Activated T-cell treated with anti-CD3 and anti-CD28 coated beads, Interleukin-2, amount 50 U/mL, for 72 hours (primary cell): ENCODE measurements at regions not wholly inside any gene's neighbourhood (a gene's known extent, or its start where the extent isn't known, plus 50 kb on each side); places are given as distances from the start of the nearest gene placed in this dataset.
"Not testable (repeated sequence)": the region's sequence is repeated elsewhere in the genome, so short reads cannot be mapped to it uniquely, and the experiment has no call there.

Source experiments
- ATAC-seq, 2 donors: fragments of 150-1000 bp; cut with Tn5 transposase; replicated peaks in 1 of 2; 2 replicates each; pipeline ENCODE4 v1.10.0; 2021; ENCODE audit warnings: moderate library complexity in 2 of 2, mild to moderate bottlenecking in 1 of 2
- DNase-seq, 2 donors: peaks; one replicate each; pipeline ENCODE4 v3.0.0; 2021 to 2022; ENCODE audit warnings: mixed read lengths in 1 of 2
- H3K27ac Mint-ChIP-seq: one replicate; pipeline ENCODE4 v1.8.0; 2022; ENCODE audit warnings: mild to moderate bottlenecking, moderate library complexity, mixed read lengths
- H3K27me3 Mint-ChIP-seq: one replicate; pipeline ENCODE4 v1.8.0; 2022; ENCODE audit warnings: low read depth, mixed read lengths
- H3K36me3 Mint-ChIP-seq, 2 donors: one replicate each; pipeline ENCODE4 v1.8.0; 2022; ENCODE audit warnings: mixed read lengths in 2 of 2, mild to moderate bottlenecking in 1 of 2; ENCODE audit not compliant: insufficient read depth in 2 of 2
- H3K4me1 Mint-ChIP-seq: one replicate; pipeline ENCODE4 v1.8.0; 2022; ENCODE audit warnings: low read depth, mixed read lengths
- H3K4me3 Mint-ChIP-seq, 2 donors: one replicate each; pipeline ENCODE4 v1.8.0; 2022; ENCODE audit warnings: mild to moderate bottlenecking in 2 of 2, mixed read lengths in 2 of 2, moderate library complexity in 2 of 2
- H3K9me3 Mint-ChIP-seq, 2 donors: one replicate each; pipeline ENCODE4 v1.8.0; 2022; ENCODE audit warnings: mixed read lengths in 2 of 2

DNA sequence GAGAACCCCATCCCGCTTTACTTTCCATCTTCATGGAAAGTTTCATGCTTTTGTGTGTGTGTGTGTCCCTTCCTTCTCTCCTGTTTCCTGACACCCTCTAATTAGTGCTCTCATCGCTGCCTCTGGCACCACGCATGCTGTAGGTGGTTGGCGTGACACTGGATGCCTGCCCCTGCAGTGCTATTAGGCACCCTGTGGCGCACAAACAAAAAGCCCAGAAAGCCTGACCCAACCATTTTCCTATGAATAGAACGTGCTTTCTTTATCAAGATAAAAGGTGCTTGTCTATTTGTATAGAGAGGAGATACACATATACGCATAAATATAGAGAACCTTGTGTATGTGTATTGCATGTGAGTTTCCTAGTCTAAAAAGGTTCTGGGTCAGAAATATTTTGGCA, 120.8 kb upstream of the CDCA7L start:
- H3K27me3 Mint-ChIP-seq, result peaks cover 19% of the 10 kb centered on the region
- no peaks in the 10 kb centered on the region for H3K4me1 Mint-ChIP-seq
- ATAC-seq (no peak), DNase-seq (no peak)
- H3K36me3 Mint-ChIP-seq, result no peaks in the 10 kb centered on the region
- no peak overlapping the region for H3K4me3 Mint-ChIP-seq
- H3K9me3 Mint-ChIP-seq, result no peaks in the 10 kb centered on the region
- no peak overlapping the region for H3K27ac Mint-ChIP-seq

DNA sequence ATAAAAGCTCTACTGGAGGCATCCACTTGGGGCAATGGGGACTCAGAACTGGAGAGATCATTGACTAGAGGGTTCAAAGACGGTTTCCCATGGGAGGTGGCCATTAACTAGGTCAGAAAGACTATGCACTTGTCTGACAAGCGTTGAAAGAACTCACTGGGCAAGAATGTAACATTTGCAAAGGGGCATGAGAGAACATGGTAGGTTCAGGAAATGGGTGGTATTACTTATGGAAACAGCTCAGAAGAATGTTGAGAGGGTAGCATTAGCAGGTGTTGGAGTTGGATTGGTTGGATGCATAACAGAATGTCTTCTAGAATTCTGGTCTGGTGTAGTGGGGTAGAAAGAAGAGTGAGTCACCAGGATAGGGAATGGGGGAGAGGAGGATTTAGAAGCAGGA, 119.1 kb upstream of the CDCA7L start:
- DNase-seq, result no peak

DNA sequence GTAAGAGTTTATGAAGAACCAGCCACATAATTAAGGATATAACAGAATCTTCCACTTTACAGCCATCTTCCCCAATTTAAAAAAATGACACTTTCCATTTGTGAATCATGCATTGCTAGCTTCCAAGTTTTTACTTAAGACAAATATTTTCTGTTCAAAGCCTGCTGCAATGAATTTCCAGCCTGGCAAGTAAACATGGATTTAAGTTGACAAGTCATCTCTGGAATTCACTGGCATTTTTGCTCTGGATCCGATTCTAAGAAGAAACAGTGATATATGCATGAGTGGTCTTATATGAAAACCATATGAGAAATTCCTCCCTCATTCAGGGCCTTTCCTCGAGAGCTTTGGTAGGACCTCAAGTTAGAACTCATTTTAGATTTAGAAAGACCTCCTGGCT, 116.1 kb upstream of the CDCA7L start:
- Mint-ChIP-seq H3K4me1 (no peaks in the 10 kb centered on the region), H3K9me3 (no peaks in the 10 kb centered on the region), H3K4me3 (no peak overlapping the region), H3K27ac (no peak overlapping the region), H3K36me3 (no peaks in the 10 kb centered on the region), H3K27me3 (peaks cover 12% of the 10 kb centered on the region)
- no peak for ATAC-seq
- no peak for DNase-seq

More for the DNA sequence above, 119.1 kb upstream of the CDCA7L start:
- no peaks in the 10 kb centered on the region for H3K9me3 Mint-ChIP-seq
- no peak for ATAC-seq
- no peaks in the 10 kb centered on the region for H3K36me3 Mint-ChIP-seq
- H3K4me1 Mint-ChIP-seq, result no peaks in the 10 kb centered on the region
- no peak overlapping the region for H3K27ac Mint-ChIP-seq
- peaks cover 25% of the 10 kb centered on the region for H3K27me3 Mint-ChIP-seq
- no peak overlapping the region for H3K4me3 Mint-ChIP-seq

DNA sequence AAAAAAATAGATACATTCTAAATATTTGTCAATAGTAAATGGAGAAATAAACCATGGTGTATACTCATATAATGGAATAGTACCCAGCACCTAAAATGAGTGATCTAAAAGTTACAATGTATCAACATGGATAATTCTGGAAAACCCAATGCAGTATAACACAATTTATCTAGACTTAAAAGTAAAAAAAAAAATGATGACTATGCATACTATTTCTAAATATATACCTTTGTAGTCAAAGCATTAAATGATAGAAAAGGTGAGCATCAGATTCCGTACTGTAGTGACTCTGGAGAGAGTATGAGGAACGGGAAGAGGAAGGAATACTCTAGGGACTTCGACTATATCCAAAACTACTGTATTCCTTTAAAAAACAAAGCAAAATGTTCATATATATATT, 115.2 kb upstream of the CDCA7L start:
- Mint-ChIP-seq H3K36me3 (no peaks in the 10 kb centered on the region), H3K9me3 (no peaks in the 10 kb centered on the region), H3K4me1 (no peaks in the 10 kb centered on the region), H3K27ac (no peak overlapping the region), H3K4me3 (no peak overlapping the region), H3K27me3 (peaks cover 12% of the 10 kb centered on the region)
- ATAC-seq (no peak), DNase-seq (no peak)

- peaks cover 12% of the 10 kb centered on the region for H3K27me3 Mint-ChIP-seq
- no peaks in the 10 kb centered on the region for H3K9me3 Mint-ChIP-seq
- DNase-seq, result no peak
- H3K4me1 Mint-ChIP-seq, result no peaks in the 10 kb centered on the region
- no peaks in the 10 kb centered on the region for H3K36me3 Mint-ChIP-seq
- H3K27ac Mint-ChIP-seq, result no peak overlapping the region
- ATAC-seq, result no peak
- no peak overlapping the region for H3K4me3 Mint-ChIP-seq
These were observed 114.5 kb upstream of the CDCA7L start for GRCh38 chr7:22060197-22060596.

DNA sequence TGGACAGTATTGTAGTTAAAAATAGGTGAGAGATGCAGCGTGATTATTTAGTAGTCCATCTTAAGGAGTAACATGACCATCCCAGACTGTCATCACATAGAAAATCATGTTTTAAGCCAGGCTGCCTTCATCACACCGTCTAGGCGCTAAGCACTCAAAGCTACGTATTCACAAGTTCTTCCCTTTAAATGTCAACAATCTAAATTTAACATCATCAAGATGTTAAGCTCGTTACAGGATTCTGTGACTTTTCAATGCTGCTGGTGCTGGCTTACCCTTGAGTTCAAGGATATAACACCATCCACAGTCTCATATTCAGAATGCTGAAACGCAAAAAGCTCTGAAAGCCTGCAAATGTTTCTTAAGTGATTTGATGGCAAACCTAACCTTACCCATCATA, 109.5 kb upstream of the CDCA7L start:
- no peak for ATAC-seq
- H3K36me3 Mint-ChIP-seq, result no peaks in the 10 kb centered on the region
- no peaks in the 10 kb centered on the region for H3K4me1 Mint-ChIP-seq
- peaks cover 19% of the 10 kb centered on the region for H3K27me3 Mint-ChIP-seq
- no peaks in the 10 kb centered on the region for H3K9me3 Mint-ChIP-seq
- DNase-seq, result no peak
- H3K4me3 Mint-ChIP-seq, result no peak overlapping the region
- no peak overlapping the region for H3K27ac Mint-ChIP-seq

DNA sequence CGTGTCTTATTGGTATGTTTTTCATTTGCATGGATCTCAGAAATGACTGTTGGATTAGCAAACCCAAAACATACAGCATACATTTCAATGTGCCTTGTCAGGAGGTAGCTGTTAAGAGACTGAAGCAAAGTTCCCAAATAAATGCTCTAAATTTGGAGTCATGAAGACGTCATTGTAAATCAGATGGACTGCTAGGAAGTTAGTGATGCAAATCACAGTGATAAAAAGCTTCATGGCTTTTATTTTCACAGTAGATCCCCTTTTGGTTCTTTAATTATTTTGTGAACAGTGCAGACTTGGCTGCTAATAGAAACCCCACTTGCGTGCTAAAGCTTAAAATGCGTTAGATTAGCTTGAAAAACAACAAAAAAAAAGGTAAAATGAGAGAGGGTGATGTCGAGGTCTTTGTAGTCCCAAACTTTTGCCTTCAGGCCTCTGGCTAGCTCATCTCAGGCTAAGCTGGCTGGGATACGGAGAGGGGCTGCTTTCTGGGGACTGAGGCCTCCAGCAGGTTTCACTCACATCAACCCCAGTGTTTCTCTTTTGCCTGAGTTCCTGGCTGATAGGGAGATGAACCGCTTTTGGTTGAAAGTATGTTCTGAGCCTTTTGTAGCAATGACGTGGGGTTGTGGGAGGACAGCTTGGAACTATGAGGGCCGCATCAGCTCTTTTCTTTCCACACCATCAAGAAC, 107.1 kb upstream of the CDCA7L start:
- H3K4me1 Mint-ChIP-seq, result no peaks in the 10 kb centered on the region
- no peak overlapping the region for H3K27ac Mint-ChIP-seq
- no peaks in the 10 kb centered on the region for H3K9me3 Mint-ChIP-seq
- ATAC-seq, result no peak
- DNase-seq, result no peak
- no peak overlapping the region for H3K4me3 Mint-ChIP-seq
- H3K27me3 Mint-ChIP-seq, result peaks cover 19% of the 10 kb centered on the region
- no peaks in the 10 kb centered on the region for H3K36me3 Mint-ChIP-seq

GRCh38 chr7:22051886-22052673, 106.4 kb upstream of the CDCA7L start:
- peaks cover 19% of the 10 kb centered on the region for H3K27me3 Mint-ChIP-seq
- ATAC-seq (no peak), DNase-seq (no peak)
- no peak overlapping the region for H3K4me3 Mint-ChIP-seq
- H3K36me3 Mint-ChIP-seq, result no peaks in the 10 kb centered on the region
- no peaks in the 10 kb centered on the region for H3K4me1 Mint-ChIP-seq
- no peaks in the 10 kb centered on the region for H3K9me3 Mint-ChIP-seq
- H3K27ac Mint-ChIP-seq, result no peak overlapping the region

GRCh38 chr7:22049766-22050500, 104.2 kb upstream of the CDCA7L start:
- Mint-ChIP-seq H3K27me3 (peaks cover 19% of the 10 kb centered on the region), H3K9me3 (no peaks in the 10 kb centered on the region), H3K4me1 (no peaks in the 10 kb centered on the region), H3K27ac (no peak overlapping the region), H3K36me3 (no peaks in the 10 kb centered on the region), H3K4me3 (no peak overlapping the region)
- no peak for ATAC-seq
- no peak for DNase-seq

DNA sequence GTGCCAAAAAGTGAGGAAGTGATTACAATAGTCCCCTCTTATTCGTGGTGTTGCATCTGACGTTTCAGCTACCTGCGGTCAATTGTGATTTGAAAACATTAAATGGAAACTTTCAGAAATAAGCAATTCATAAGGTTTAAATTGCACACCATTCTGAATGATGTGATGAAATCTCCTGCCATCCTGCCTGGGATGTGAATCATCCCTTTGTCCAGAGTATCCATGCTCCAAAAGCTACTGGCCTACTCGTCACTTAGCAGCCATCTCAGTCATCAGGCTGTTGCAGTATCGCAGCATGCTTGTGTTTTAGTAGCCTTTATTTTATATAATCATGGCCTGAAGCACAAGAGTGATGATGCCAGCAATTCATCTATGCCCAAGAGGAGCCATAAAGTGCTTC, 97.7 kb upstream of the CDCA7L start:
- no peaks in the 10 kb centered on the region for H3K4me1 Mint-ChIP-seq
- H3K27ac Mint-ChIP-seq, result no peak overlapping the region

GRCh38 chr7:22040923-22041595, 95.4 kb upstream of the CDCA7L start:
- no peak overlapping the region for H3K4me3 Mint-ChIP-seq
- H3K4me1 Mint-ChIP-seq, result no peaks in the 10 kb centered on the region
- peaks cover 15% of the 10 kb centered on the region for H3K27me3 Mint-ChIP-seq
- no peaks in the 10 kb centered on the region for H3K36me3 Mint-ChIP-seq
- peaks cover 0 to 2% of the 10 kb centered on the region in 2 donors for H3K9me3 Mint-ChIP-seq
- H3K27ac Mint-ChIP-seq, result no peak overlapping the region
- DNase-seq (no peak), ATAC-seq (no peak)

More for the DNA sequence above, 97.7 kb upstream of the CDCA7L start:
- DNase-seq (no peak), ATAC-seq (no peak)
- peaks cover 9% of the 10 kb centered on the region for H3K27me3 Mint-ChIP-seq
- H3K4me3 Mint-ChIP-seq, result no peak overlapping the region
- H3K36me3 Mint-ChIP-seq, result no peaks in the 10 kb centered on the region
- peaks cover 0 to 2% of the 10 kb centered on the region in 2 donors for H3K9me3 Mint-ChIP-seq

- ATAC-seq, result no peak
- H3K27ac Mint-ChIP-seq, result no peak overlapping the region
- peaks cover 15% of the 10 kb centered on the region for H3K27me3 Mint-ChIP-seq
These were observed 94.0 kb upstream of the CDCA7L start for GRCh38 chr7:22039670-22040069.

DNA sequence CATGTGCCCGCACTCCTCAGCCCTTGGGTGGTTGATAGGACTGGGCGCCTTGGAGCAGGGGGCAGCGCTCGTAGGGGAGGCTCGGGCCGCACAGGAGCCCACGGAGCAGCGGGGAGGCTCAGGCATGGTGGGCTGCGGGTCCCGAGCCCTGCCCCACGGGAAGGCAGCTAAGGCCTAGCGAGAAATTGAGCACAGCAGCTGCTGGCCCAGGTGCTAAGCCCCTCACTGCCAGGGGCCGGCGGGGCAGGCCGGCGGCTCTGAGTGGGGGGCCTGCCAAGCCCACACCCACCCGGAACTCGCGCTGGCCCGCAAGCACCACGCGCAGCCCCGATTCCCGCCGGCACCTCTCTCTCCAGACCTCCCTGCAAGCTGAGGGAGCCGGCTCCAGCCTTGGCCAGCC, 86.7 kb upstream of the CDCA7L start:
- not testable (repeated sequence) for H3K27ac Mint-ChIP-seq, DNase-seq, H3K4me1 Mint-ChIP-seq, H3K4me3 Mint-ChIP-seq, H3K9me3 Mint-ChIP-seq, H3K36me3 Mint-ChIP-seq, H3K27me3 Mint-ChIP-seq, ATAC-seq

More at GRCh38 chr7:22039670-22040069, 94.0 kb upstream of the CDCA7L start:
- H3K9me3 Mint-ChIP-seq, result peaks cover 0 to 2% of the 10 kb centered on the region in 2 donors
- no peak overlapping the region for H3K4me3 Mint-ChIP-seq
- no peaks in the 10 kb centered on the region for H3K36me3 Mint-ChIP-seq
- H3K4me1 Mint-ChIP-seq, result no peaks in the 10 kb centered on the region
- no peak for DNase-seq
